8988T (cell line): ENCODE measurements at regions not wholly inside any gene's neighbourhood (a gene's known extent, or its start where the extent isn't known, plus 50 kb on each side); places are given as distances from the start of the nearest gene placed in this dataset.

ENCODE experiments used
- DNase-seq: peaks from one replicate; pipeline ENCODE4 v3.0.0; 2011

- no peak for DNase-seq
Observed at GRCh38 chr1:37243368-37244082, 209.2 kb upstream of the GRIK3 start.

DNA sequence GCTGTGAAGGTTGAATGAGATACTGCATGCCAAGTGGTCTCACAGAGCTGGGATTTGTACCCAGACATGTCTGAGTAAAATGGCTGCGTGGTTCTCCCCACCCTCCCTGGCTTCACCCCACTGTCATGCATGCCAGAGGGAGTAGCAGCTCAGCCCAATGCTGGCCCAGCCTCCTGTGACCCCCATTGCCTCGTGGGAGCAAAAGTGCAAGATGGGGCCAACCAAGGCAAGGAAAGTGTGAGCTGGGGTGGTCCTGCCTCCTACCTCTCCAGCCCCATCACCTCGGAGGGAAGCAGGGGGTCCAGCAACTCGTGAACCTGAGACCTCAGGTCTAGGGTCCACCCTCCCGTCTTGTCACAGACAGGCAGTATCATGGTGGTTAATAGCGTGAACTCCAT lies 209.8 kb upstream of the GRIK3 start:
- no peak for DNase-seq

GRCh38 chr1:37244815-37245214 lies 210.5 kb upstream of the GRIK3 start:
- no peak for DNase-seq

- no peak for DNase-seq
Observed at GRCh38 chr1:37246631-37247030, 212.3 kb upstream of the GRIK3 start.

GRCh38 chr1:37250371-37250770 lies 216.1 kb upstream of the GRIK3 start:
- DNase-seq = no peak

DNA sequence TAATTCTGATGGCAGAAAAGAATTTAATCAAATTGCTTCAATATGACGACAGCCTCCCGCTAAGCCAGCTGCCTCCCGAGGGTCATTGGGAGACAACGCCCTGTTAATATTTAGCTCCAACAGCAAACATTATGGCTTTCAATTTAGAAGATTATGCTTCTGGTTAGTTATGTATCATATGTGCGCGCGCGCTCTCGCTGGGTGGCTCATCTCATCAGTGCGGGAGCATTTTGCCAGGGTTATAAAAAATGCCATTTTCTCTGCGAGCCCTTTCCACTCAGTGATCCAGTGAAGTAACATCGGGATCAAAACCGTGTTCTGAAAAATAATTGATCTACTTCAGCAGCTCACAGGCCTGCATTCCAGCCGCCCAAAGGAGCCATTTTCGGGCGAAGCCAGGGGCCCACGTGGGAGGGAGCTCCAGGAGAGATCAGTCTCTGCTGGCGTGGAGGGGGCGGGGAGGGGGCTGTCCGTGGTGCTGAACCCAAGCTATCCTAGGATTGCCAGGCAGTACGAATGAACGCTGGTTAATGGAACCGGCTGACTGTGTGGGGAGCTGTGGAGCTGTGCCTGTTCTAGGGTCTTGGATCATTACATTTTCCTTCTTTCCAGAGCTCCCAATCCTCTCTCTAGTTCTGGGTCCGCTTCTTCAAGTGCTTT lies 219.1 kb upstream of the ZC3H12A start:
- DNase-seq = no peak

DNA sequence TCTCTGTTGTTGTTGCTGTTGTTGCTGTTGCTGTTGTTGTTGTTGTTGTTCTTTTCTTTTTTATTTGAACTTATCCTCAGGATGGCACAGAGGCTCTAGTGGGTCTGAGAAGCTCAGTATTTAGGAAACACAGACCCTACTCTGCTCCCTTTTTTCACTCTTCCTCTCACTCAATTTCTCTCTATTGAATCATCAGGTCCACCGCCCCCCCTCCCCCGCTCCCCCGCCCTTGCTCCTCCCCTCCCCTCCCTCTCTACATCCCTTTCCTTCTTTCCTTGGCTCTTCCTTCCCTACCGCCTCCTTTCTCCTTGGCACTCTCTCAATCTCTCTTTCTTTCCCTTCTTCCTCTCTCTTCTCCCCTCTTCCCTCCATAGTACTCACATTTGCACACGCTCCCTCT lies 218.5 kb upstream of the ZC3H12A start:
- no peak for DNase-seq

DNA sequence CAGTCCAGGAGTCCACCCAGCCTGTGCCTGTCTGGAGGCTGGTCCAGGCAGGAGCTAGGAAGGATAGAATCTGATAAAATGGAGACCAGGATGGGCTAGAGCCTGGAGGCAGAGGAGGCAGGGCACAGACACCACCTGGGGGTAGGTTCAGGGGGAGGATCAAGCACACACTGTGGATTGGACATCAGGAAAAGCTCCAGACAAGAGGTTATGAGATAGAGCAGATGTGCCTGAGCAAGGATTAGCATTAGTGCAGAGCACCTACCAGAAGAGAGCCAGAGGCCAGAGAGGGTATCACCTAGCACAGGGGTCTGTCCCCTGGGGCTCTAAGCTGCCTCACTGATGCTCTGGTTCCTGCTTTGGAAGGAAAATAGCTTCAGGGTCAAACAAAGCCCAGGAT lies 216.7 kb upstream of the ZC3H12A start:
- no peak for DNase-seq

DNA sequence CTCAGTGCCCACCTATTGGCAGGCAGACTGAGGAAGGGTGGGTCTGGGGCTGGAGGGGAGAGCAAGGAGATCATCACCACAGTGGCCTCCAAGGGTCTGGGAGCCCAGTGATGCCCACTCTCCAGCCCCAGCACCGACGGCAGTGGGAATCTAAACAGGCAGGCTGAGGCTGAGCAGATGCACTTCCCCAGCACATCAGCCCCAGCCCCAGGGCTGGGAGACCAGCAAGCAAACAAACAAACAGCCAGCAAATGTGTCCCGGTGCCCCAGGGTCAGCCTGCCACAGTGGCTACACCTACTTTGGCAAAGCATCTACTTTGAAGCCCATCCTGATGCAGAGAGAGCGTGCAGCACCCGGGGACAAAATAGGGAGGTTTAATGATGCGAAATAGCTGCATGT lies 216.3 kb upstream of the ZC3H12A start:
- DNase-seq = no peak

DNA sequence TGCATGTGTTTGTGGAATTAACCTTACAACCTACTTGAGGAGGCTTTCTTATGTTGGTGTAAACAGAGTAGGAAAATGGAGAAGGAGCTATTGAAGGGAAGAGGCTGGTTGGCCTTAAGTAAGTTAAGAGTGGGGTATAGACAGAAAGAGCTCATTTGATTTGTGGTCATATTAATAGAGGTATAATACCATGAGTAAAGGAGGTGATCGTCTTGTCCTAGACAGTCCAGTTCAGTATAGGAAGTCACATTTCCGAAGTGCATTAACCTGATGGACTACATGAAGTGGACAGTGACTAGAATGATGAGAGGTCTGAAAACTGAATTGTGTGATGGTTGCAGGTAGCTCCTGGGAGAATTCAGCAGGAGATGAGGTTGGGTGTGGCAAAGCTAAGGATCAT lies 215.4 kb upstream of the ZC3H12A start:
- no peak for DNase-seq

GRCh38 chr1:37261129-37261528 lies 213.3 kb upstream of the ZC3H12A start:
- DNase-seq = no peak

- DNase-seq = no peak
Observed at GRCh38 chr1:37262439-37263170, 211.8 kb upstream of the ZC3H12A start.

DNA sequence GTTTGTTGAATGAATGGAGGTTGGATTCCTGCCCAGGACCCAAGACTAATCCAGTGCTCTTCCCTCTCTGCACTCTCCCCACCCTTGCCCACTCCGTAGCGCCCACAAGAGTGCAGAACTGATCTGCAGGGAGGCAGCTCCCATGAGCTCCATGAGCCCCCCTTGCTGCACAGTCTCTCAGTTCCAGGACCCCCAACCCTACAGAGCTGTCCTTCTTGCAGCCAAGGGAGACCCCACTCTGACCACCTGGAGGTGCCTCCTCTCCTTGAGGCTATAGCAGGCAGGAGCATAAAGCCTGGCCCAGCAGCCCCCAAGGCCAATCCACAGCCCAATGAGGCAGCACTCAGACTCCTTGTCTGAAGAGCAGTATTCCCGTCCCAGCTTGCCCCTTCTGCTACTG lies 209.2 kb upstream of the ZC3H12A start:
- DNase-seq = no peak

- no peak for DNase-seq
Observed at GRCh38 chr1:37265786-37266667, 208.4 kb upstream of the ZC3H12A start.

- no peak for DNase-seq
Observed at GRCh38 chr1:37267111-37267835, 207.1 kb upstream of the ZC3H12A start.

GRCh38 chr1:37270639-37271038 lies 203.7 kb upstream of the ZC3H12A start:
- no peak for DNase-seq

DNA sequence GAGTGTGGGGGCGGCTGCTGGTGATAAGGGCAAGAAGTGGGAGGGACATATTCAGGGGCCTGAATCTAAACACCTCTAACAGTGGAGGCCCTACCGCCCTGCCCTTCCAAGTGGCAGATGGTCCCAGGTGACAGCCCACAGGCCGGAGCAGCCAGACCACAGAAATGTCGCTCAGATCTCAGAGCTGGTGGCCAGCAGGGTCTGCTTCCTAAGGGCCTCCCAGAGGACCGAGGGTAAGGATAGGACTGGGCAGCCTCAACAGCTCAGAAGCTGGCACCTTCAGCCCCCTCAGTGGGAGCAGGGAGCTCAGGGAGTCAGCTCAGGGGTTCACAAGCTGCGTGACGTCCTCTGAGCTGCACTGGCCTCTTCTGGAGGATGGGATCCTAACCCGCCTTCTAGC lies 201.8 kb upstream of the ZC3H12A start:
- DNase-seq = no peak

- DNase-seq = no peak
Observed at GRCh38 chr1:37274486-37274885, 199.9 kb upstream of the ZC3H12A start.

DNA sequence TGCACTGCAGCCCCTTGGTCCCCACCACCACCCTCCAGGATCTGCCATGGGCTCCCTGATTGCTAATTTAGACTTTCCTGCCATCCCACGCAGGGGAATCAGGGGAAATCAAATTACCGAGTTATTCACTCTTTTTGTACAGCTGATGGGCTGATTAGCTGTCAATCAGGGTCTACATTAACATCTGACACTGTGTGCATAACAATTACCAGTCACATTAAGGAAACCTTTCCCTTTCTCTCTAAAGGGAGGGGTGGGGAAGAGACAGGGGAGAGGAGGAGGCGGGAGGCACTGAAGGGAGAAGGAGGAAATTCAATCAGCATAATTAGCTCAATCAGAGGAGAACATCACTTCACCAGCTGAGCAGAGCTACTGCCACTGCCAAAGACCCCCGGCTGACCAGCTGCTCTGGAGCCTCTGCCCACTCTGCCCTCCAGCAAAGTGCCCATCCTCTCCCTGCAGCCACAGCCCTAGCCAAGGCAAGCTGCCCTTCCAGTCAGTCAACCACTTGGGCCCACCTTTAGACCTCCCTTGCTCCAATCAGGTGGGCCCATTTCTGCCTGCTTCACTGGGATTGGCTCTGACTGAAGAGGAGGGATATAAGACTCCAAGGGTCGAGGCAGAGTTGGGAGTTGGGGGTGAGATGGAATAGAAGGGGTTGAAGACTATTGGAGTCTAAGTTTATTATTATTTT lies 199.3 kb upstream of the ZC3H12A start:
- no peak for DNase-seq

DNA sequence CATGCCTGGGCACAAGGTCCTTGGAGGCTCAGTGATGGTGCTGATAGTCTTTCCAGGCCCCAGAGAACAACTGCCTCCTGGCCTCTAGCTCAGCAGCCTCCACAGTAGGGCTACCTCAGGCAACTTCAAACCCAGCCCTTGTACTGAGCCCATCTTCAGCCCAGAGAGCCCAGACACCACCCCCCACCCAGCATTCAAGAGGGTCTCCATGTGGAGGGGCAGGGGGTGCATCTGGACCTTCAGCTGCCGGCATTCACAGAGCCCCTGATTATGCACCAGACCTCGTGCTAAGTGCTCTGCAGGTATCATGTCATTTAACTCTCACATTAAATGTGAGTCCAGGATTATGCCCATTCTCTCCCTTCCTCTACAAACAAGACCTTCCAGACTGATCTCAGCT lies 197.0 kb upstream of the ZC3H12A start:
- DNase-seq = no peak

DNA sequence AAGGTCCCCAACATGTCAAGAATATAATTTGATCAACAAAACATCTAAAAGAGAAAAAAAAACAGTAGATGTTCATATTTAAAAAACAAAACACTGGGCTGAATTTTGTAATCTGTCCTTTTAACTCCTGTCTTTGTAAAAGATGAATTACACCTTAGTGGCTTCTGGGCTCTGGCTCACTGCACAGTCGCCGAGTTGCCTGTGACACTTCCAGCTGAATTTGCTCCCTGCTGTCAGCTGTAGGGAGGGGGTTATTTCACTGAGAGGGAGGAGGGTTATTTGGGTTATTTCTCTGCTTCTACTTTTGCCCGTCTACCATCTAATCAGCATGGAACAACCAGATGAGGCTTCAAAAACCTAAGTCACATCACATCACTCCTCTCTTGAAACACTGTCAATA lies 193.0 kb upstream of the ZC3H12A start:
- DNase-seq = no peak

- DNase-seq = no peak
Observed at GRCh38 chr1:37282764-37283163, 191.6 kb upstream of the ZC3H12A start.
